Neutrophil (primary cell): ENCODE measurements at regions not wholly inside any gene's neighbourhood (a gene's known extent, or its start where the extent isn't known, plus 50 kb on each side); places are given as distances from the start of the nearest gene placed in this dataset.

ENCODE experiments used
- H3K27ac ChIP-seq: fragments of 200-600 bp; sonication (generic); 2 replicates; pipeline ENCODE4 v1.5.1; 2016; ENCODE audit warnings: mild to moderate bottlenecking, moderate library complexity
- H3K27me3 ChIP-seq: fragments of 200-600 bp; sonication (generic); 2 replicates; pipeline ENCODE4 v1.6.0; 2016; ENCODE audit warnings: mild to moderate bottlenecking
- H3K36me3 ChIP-seq: fragments of 200-600 bp; sonication (generic); 2 replicates; pipeline ENCODE4 v1.5.1; 2017
- H3K4me1 ChIP-seq, 2 experiments: fragments of 200-600 bp in 1 of 2; sonication (generic) in 1 of 2; 1 replicate in 1 of 2; 2 replicates in 1 of 2; pipeline versions ENCODE4 v1.5.1 to v1.6.1; 2013 to 2016; ENCODE audit warnings: low read depth in 1 of 2, low read length in 1 of 2, mild to moderate bottlenecking in 1 of 2, moderate library complexity in 1 of 2; ENCODE audit not compliant: control insufficient read depth in 1 of 2, insufficient read depth in 1 of 2
- H3K4me3 ChIP-seq, 2 experiments: fragments of 200-600 bp in 1 of 2; sonication (generic) in 1 of 2; 1 replicate in 1 of 2; 2 replicates in 1 of 2; pipeline ENCODE4 v1.5.1; 2013 to 2016; ENCODE audit warnings: low read depth in 1 of 2, low read length in 1 of 2, mild to moderate bottlenecking in 1 of 2, moderate library complexity in 1 of 2
- H3K9me3 ChIP-seq: fragments of 200-600 bp; sonication (generic); 2 replicates; pipeline ENCODE4 v1.5.1; 2016
- TF ChIP-seq, protein P1 (sequence below): fragments of 200-600 bp; sonication (generic); IDR thresholded peaks from 2 replicates; pipeline ENCODE4 v1.5.1; 2016; ENCODE audit warnings: antibody characterized with exemption

DNA sequence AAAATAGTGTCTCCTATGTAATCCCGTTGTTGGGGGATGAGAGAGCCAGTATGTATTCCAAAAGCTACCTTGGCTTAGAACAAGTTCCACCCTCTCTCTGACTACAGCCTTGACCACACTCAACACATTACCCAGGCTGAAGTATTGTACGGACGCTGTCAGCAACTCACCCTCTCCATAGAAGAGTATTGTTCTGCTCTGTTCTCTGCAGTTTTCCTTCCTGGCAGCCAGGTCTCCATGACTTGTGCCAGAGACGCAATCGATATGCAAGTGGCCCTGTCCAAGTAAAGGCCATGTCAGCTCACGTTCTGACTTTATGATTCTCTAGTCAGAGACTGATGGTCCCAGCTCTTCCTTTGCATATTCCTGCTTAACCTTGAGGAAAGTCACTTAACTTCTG, 164.1 kb upstream of the SLCO3A1 start:
- H3K27ac ChIP-seq: no peak overlapping the region
- H3K4me1 ChIP-seq: no peaks in the 10 kb centered on the region
- no peaks in the 10 kb centered on the region for H3K9me3 ChIP-seq
- H3K36me3 ChIP-seq: no peaks in the 10 kb centered on the region
- H3K4me3 ChIP-seq: no peak overlapping the region
- H3K27me3 ChIP-seq: peaks cover 7% of the 10 kb centered on the region
- TF ChIP-seq, protein P1, sequence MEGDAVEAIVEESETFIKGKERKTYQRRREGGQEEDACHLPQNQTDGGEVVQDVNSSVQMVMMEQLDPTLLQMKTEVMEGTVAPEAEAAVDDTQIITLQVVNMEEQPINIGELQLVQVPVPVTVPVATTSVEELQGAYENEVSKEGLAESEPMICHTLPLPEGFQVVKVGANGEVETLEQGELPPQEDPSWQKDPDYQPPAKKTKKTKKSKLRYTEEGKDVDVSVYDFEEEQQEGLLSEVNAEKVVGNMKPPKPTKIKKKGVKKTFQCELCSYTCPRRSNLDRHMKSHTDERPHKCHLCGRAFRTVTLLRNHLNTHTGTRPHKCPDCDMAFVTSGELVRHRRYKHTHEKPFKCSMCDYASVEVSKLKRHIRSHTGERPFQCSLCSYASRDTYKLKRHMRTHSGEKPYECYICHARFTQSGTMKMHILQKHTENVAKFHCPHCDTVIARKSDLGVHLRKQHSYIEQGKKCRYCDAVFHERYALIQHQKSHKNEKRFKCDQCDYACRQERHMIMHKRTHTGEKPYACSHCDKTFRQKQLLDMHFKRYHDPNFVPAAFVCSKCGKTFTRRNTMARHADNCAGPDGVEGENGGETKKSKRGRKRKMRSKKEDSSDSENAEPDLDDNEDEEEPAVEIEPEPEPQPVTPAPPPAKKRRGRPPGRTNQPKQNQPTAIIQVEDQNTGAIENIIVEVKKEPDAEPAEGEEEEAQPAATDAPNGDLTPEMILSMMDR: no peak

DNA sequence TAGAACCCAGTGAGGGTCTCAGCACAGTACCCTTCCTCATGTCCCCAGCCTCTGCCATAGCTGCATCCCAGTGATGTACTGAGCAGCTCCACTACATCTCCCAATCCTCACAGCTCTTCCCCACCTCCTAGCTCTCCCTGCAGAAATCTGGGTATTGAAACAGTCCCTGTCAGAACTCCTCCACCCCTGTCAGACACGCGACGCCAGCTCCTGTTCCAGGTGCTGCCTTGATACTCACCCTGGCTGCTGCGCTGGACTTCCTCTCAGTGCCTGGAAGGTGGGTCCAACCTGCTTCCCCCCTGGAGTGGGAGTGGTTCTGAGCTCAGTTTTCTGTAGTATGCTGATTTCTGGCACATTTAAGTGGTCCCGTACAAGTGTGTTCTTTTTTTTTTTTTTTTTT, 160.9 kb upstream of the SLCO3A1 start:
- Histone ChIP-seq H3K9me3 (no peaks in the 10 kb centered on the region), H3K4me3 (no peak overlapping the region), H3K27me3 (no peaks in the 10 kb centered on the region), H3K4me1 (no peaks in the 10 kb centered on the region), H3K27ac (no peak overlapping the region), H3K36me3 (no peaks in the 10 kb centered on the region)
- TF ChIP-seq, protein P1: no peak

DNA sequence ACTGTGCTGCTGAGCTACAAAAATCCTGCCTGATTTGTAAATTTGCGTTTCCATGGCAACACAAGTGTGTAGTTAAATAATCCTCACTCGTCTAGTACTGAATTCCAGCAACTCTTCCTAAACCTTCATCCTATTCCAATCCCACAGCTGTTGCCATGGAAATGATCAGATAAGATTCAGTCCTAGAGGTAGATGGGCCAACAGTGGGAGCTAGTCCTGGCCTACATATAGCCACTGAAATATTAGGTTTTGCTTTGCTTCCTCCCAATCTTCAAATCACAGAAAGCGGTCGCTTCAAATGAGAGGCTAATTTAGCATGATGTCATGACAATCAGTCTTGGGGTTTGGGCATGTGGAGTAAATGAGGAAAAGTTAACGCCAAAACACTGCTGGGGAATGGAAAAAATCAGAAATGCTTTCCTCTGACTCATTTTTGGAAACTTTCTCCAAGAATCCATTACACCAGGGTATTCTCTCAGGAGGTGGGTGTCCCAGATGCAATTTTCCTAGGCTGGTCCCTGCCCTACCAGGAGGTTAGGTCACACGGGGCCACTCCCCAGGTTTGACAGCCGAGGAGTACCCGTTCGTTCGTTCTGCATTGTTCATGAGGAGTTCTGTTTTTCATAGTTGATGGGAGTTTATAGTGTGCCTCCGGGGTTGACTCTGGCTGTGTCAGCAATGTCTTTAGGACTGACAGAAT, 159.2 kb upstream of the SLCO3A1 start:
- no peaks in the 10 kb centered on the region for H3K27me3 ChIP-seq
- H3K4me3 ChIP-seq: no peak overlapping the region
- H3K36me3 ChIP-seq: no peaks in the 10 kb centered on the region
- H3K27ac ChIP-seq: no peak overlapping the region
- H3K4me1 ChIP-seq: no peaks in the 10 kb centered on the region
- TF ChIP-seq, protein P1: no peak
- no peaks in the 10 kb centered on the region for H3K9me3 ChIP-seq

- Histone ChIP-seq H3K4me3 (no peak overlapping the region), H3K36me3 (no peaks in the 10 kb centered on the region), H3K4me1 (no peaks in the 10 kb centered on the region), H3K27ac (no peak overlapping the region), H3K27me3 (no peaks in the 10 kb centered on the region), H3K9me3 (no peaks in the 10 kb centered on the region)
- TF ChIP-seq, protein P1: no peak
Observed at GRCh38 chr15:91694831-91695210, 158.7 kb upstream of the SLCO3A1 start.

- Histone ChIP-seq H3K4me3 (no peak overlapping the region), H3K27me3 (no peaks in the 10 kb centered on the region), H3K27ac (no peak overlapping the region), H3K36me3 (no peaks in the 10 kb centered on the region), H3K4me1 (no peaks in the 10 kb centered on the region), H3K9me3 (no peaks in the 10 kb centered on the region)
- TF ChIP-seq, protein P1: no peak
Observed at GRCh38 chr15:91695799-91696198, 157.7 kb upstream of the SLCO3A1 start.

GRCh38 chr15:91696981-91697380, 156.5 kb upstream of the SLCO3A1 start:
- Histone ChIP-seq H3K4me1 (peaks cover 4 to 9% of the 10 kb centered on the region in 2 experiments), H3K27ac (no peak overlapping the region), H3K27me3 (no peaks in the 10 kb centered on the region), H3K9me3 (no peaks in the 10 kb centered on the region), H3K4me3 (no peak overlapping the region), H3K36me3 (no peaks in the 10 kb centered on the region)
- TF ChIP-seq, protein P1: no peak
